DOHH2 (cell line): ENCODE measurements at regions not wholly inside any gene's neighbourhood (a gene's known extent, or its start where the extent isn't known, plus 50 kb on each side); places are given as distances from the start of the nearest gene placed in this dataset.

Experiments
- H3F3A ChIP-seq: fragments of 200-600 bp; sonication (generic), shearing (Covaris generic); 2 replicates; pipeline ENCODE4 v1.6.0; 2016; ENCODE audit warnings: antibody characterized with exemption, mild to moderate bottlenecking; ENCODE audit not compliant: control insufficient read depth, insufficient read depth
- H3K27ac ChIP-seq: fragments of 200-600 bp; sonication (generic); 2 replicates; pipeline ENCODE4 v1.5.1; 2014; ENCODE audit warnings: low read depth, mild to moderate bottlenecking, low read length, moderate library complexity
- H3K27me3 ChIP-seq: fragments of 200-600 bp; sonication (generic); 2 replicates; pipeline ENCODE4 v1.6.1; 2014; ENCODE audit warnings: mild to moderate bottlenecking, low read length, mixed read lengths; ENCODE audit not compliant: control insufficient read depth
- H3K36me3 ChIP-seq: fragments of 200-600 bp; sonication (generic); 2 replicates; pipeline ENCODE4 v1.6.1; 2014; ENCODE audit warnings: mild to moderate bottlenecking, low read length, moderate library complexity, mixed read lengths; ENCODE audit not compliant: control insufficient read depth
- H3K4me1 ChIP-seq: fragments of 200-600 bp; sonication (generic); 2 replicates; pipeline ENCODE4 v1.6.1; 2014; ENCODE audit warnings: mild to moderate bottlenecking, low read length, mixed read lengths; ENCODE audit not compliant: control insufficient read depth
- H3K4me2 ChIP-seq: fragments of 200-600 bp; sonication (generic); 2 replicates; pipeline ENCODE4 v1.6.0; 2014; ENCODE audit warnings: mild to moderate bottlenecking, low read length, moderate library complexity
- H3K4me3 ChIP-seq: fragments of 200-600 bp; sonication (generic); 2 replicates; pipeline ENCODE4 v1.5.1; 2014; ENCODE audit warnings: mild to moderate bottlenecking, low read length, mixed read lengths
- H3K79me2 ChIP-seq: fragments of 200-600 bp; sonication (generic); 2 replicates; pipeline ENCODE4 v1.6.1; 2014; ENCODE audit warnings: mild to moderate bottlenecking, low read length, mixed read lengths; ENCODE audit not compliant: control insufficient read depth
- H3K9me2 ChIP-seq: fragments of 200-600 bp; sonication (generic); replicated peaks from 2 replicates; pipeline ENCODE4 v1.6.1; 2014; ENCODE audit warnings: mild to moderate bottlenecking, low read length, mixed read lengths; ENCODE audit not compliant: control insufficient read depth
- H3K9me3 ChIP-seq: fragments of 200-600 bp; sonication (generic); 2 replicates; pipeline ENCODE4 v1.6.1; 2014; ENCODE audit warnings: antibody characterized with exemption, low read length, mixed read lengths; ENCODE audit not compliant: control insufficient read depth, insufficient read depth
- H4K20me1 ChIP-seq: fragments of 200-600 bp; sonication (generic); 2 replicates; pipeline ENCODE4 v1.6.0; 2014; ENCODE audit warnings: low read depth, mild to moderate bottlenecking, antibody characterized with exemption, low read length, moderate library complexity; ENCODE audit not compliant: control insufficient read depth, insufficient read depth
- CTCF ChIP-seq: fragments of 200-600 bp; sonication (generic); IDR thresholded peaks from one replicate; pipeline ENCODE4 v1.5.1; 2014; ENCODE audit warnings: antibody characterized with exemption, mild to moderate bottlenecking, low read depth, low read length; ENCODE audit not compliant: poor library complexity, severe bottlenecking
- EZH2phosphoT487 ChIP-seq: fragments of 200-600 bp; sonication (generic); IDR thresholded peaks from 2 replicates; pipeline ENCODE4 v1.6.1; 2017; ENCODE audit warnings: borderline replicate concordance, mild to moderate bottlenecking, antibody characterized with exemption, low read length, moderate library complexity, mixed read lengths

- H3K36me3 ChIP-seq = no peaks in the 10 kb centered on the region
- no peak overlapping the region for H3K4me2 ChIP-seq
- H3K4me3 ChIP-seq = no peak overlapping the region
- no peaks in the 10 kb centered on the region for H4K20me1 ChIP-seq
- no peaks in the 10 kb centered on the region for H3F3A ChIP-seq
- no peaks in the 10 kb centered on the region for H3K4me1 ChIP-seq
- H3K9me2 ChIP-seq = no peaks in the 10 kb centered on the region
- H3K9me3 ChIP-seq = no peaks in the 10 kb centered on the region
- no peak overlapping the region for H3K27ac ChIP-seq
- TF ChIP-seq EZH2phosphoT487 (no peak), CTCF (no peak)
- no peaks in the 10 kb centered on the region for H3K79me2 ChIP-seq
- H3K27me3 ChIP-seq = no peaks in the 10 kb centered on the region
Measured at GRCh38 chr14:37665951-37666350, 70.5 kb downstream of the TTC6 start.

GRCh38 chr14:37668646-37669045 is 73.2 kb downstream of the TTC6 start:
- no peak overlapping the region for H3K27ac ChIP-seq
- no peaks in the 10 kb centered on the region for H3K9me2 ChIP-seq
- H3K4me3 ChIP-seq = no peak overlapping the region
- H3K79me2 ChIP-seq = no peaks in the 10 kb centered on the region
- no peak overlapping the region for H3K4me2 ChIP-seq
- H4K20me1 ChIP-seq = no peaks in the 10 kb centered on the region
- H3K4me1 ChIP-seq = no peaks in the 10 kb centered on the region
- H3K9me3 ChIP-seq = no peaks in the 10 kb centered on the region
- H3K36me3 ChIP-seq = no peaks in the 10 kb centered on the region
- TF ChIP-seq EZH2phosphoT487 (no peak), CTCF (no peak)
- H3K27me3 ChIP-seq = no peaks in the 10 kb centered on the region
- no peaks in the 10 kb centered on the region for H3F3A ChIP-seq

GRCh38 chr14:37669242-37669641 is 73.8 kb downstream of the TTC6 start:
- H3K27me3 ChIP-seq = no peaks in the 10 kb centered on the region
- no peaks in the 10 kb centered on the region for H3F3A ChIP-seq
- TF ChIP-seq EZH2phosphoT487 (no peak), CTCF (no peak)
- H3K79me2 ChIP-seq = no peaks in the 10 kb centered on the region
- H3K4me1 ChIP-seq = no peaks in the 10 kb centered on the region
- H3K4me2 ChIP-seq = no peak overlapping the region
- no peaks in the 10 kb centered on the region for H3K9me2 ChIP-seq
- H3K36me3 ChIP-seq = no peaks in the 10 kb centered on the region
- H3K9me3 ChIP-seq = no peaks in the 10 kb centered on the region
- no peaks in the 10 kb centered on the region for H4K20me1 ChIP-seq
- H3K27ac ChIP-seq = no peak overlapping the region
- H3K4me3 ChIP-seq = no peak overlapping the region

GRCh38 chr14:37673439-37673838 is 78.0 kb downstream of the TTC6 start:
- no peaks in the 10 kb centered on the region for H3K36me3 ChIP-seq
- H3F3A ChIP-seq = no peaks in the 10 kb centered on the region
- TF ChIP-seq CTCF = no peak
- TF ChIP-seq EZH2phosphoT487 = no peak
- no peaks in the 10 kb centered on the region for H3K27me3 ChIP-seq
- H3K27ac ChIP-seq = no peak overlapping the region
- H3K79me2 ChIP-seq = no peaks in the 10 kb centered on the region
- H3K4me1 ChIP-seq = no peaks in the 10 kb centered on the region
- no peaks in the 10 kb centered on the region for H3K9me3 ChIP-seq
- H4K20me1 ChIP-seq = no peaks in the 10 kb centered on the region
- H3K4me3 ChIP-seq = no peak overlapping the region
- H3K9me2 ChIP-seq = no peaks in the 10 kb centered on the region; the same call in 1 of the 2 replicates
- no peak overlapping the region for H3K4me2 ChIP-seq
